Glomerular endothelial cell (primary cell): ENCODE measurements at regions not wholly inside any gene's neighbourhood (a gene's known extent, or its start where the extent isn't known, plus 50 kb on each side); places are given as distances from the start of the nearest gene placed in this dataset.

Experiments used
- DNase-seq: peaks from one replicate; pipeline ENCODE4 v3.0.0-alpha.2; 2011; ENCODE audit warnings: low read depth, low spot score; ENCODE audit errors: extremely low read depth

DNA sequence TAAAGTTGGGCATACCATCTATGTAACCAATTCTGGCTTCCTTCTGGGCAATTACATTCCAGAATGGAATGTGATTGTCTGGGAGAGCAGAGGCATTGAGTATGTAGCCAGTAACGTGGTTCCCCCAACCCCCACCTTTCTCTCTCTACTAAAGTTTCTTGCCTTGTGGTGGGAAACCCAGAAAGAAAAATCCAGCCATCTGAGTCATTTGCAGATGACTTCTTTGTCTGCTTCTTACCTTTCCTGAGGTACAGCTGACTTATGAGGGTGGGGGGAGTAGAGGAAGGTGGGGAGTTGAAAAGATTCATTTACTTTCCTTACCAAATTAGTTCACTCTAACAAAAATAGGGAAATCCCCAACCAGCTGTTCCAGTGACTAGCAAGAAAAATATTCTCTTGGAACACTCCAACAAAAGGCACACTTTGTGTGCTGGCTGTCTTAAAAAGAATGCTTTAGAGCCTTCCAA is 112.1 kb upstream of the FRMD6 start:
- peak; percentile 74 for DNase-seq

DNA sequence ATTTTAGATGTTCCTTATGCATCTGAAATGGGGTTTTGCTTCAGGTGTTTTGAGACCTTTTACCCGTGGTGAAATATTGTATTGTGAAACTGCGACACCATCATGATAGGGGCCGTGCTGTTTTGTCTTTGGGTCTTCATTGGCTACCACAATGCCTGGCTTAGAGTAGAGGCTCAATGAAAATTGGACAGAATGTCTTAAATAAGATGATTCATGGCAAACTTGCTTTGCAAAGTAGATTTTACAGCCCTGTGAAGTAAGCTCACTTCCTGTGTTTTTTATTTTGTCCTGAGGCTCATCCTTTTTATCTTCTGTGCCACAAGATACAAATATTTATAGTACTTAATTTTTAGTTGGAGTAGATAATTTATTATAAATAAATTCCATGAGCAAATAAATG is 111.3 kb upstream of the FRMD6 start:
- no peak for DNase-seq

DNA sequence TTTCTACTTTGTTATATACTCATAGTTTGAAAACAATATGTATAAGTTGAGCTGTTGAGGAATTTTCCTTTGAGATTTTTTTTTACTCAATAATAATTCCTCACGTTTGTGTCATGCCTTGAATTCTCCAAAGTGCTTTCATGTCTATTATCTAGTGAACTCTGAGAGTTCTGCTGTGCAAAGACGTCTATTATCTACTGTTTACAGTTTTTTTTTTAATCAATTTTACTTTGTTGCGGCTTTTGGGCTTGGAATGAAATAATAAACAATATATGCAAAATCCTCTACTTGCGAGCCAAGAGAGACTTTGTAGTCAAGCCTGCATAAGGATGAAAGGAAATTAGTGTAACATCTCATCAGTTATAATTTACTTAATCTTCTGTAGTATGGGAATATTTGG is 107.2 kb upstream of the FRMD6 start:
- DNase-seq = no peak

DNA sequence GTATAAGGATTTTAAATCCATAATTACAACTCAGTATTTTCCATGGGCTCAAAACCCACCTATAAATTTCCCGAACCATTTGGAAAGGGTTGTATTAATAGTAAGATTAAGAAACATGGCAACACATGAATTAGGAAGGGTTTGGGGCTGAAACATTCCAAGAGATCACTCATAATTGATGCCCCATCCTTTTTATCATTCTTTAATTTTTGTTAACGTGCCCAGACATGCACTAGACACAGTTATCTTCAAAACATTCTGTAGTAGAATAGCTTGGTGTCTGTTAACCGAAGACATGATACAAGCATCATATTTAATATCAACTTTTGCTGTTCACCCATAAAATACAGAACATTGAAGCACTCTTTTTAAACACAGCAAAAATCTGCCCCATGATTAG is 106.8 kb upstream of the FRMD6 start:
- DNase-seq = no peak

DNA sequence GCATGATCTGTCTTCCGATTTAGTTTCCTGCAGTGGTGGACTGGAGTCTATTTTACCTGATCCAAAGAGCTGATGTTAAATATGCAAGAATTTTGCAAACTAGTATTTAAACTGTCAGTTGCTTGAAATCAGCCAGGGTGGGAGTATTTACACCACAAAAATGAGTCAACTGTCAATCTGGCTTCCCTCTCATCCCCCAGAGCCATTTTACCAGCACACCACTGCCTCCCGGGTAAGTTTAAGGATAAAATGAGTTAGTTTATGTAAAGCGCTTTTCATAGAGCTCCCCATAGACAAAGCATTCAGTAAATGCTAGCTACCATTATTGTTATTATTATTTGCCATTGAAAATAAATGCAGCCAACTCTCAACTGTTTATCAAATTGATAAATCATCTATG is 106.3 kb upstream of the FRMD6 start:
- DNase-seq = no peak

DNA sequence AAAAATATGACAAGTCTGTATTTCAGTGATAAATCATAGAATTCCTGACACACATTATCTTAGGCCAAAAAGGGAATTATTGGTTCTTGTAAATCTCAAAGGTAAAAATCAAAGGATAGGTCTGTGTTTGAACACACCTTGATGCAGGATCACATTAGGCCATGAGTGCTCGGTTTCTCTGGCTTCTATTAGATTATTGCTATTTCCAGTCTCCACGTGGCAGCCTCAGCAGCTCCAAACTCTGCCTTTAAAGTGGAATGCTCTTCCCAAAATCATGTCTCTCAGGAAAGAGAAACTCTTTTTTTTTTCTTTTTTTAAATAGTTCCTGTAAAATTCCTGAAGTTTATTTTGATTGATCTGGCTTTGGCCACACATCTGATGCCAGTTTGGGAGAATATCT is 105.6 kb upstream of the FRMD6 start:
- DNase-seq = no peak

DNA sequence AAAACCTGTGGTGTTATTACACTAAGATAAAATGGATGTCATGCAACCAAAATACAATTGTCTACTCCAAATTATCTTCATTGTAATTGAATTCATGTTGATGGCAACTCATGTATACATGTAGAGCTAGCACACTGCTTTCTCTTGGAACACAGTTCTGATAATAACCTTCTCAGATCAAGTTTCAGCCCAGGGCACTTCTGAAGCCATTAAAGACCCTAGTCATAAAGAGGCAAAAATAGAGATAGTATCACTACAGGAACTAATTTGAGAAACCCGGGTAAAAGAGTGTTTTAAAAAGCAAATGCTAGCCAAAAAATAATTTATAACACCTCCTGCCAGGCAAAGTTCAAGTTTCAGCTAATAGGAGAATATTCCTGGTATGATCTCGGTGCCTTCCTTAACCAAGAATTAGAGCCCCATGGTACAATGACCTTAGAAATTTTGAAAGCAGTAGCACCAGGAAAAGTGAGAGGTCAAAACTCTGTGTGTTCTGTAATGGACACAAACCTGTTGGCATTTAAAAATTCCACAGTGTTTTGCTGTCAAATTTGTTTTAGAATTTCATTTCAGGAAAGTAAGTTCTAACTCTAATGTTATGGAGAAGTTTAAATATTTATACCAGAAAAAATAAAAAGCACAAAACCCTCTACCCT is 105.0 kb upstream of the FRMD6 start:
- DNase-seq = no peak

DNA sequence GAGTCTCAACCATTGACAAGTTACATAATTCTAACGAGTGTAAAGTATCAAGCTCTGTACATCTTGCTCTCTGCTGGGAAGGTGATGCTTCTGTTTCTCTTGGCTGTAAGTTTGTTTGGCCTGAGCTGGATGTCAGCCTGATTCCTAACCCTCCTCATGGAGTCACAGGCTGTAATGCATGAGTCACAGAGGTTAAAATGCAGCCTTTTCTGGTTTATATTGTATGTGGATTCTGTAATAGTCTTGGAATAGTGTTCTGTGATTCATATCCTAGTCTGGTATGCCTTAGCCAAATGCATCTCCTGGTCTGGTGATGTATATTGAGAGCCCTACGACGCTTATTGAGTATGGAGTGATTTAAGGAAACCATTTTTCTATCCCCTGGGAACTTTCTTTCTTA is 104.5 kb upstream of the FRMD6 start:
- peak; percentile 99 for DNase-seq

DNA sequence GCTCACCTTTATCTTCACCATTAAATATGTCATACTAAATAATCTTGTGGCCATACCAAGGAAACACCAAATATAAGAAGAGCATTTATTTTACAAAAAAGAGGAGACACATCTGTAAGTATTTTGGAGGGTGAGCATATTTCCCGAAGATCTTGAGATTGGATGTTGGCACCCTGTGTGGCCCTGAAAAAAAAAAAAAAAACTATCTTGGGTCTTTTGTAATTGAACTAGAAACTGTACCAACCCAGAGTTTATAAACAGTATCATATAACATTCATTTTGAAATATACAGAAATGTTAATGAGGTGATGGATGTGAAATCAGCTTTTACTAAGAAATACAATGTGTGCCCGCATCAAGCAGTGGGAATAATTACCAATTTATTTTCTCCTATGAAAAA is 104.0 kb upstream of the FRMD6 start:
- no peak for DNase-seq

DNA sequence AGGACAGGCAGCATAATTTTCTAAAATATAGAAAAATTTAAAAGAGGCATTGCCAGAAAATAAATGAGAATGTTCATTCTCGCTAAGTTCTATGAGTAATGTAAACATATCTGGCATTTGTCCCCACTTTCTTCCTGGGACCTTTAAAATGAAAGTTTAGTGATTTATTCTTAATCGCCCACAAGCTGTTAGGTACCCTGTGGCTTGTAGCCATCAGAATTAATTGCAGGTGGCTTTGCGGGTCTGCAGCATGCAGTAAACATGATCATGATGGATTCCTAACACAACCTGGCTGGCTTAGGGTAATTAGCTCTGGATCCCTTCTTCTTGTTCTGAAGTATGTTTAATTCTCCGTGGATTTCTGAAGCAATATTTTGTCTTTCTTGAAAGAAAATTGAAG is 103.5 kb upstream of the FRMD6 start:
- DNase-seq = no peak

DNA sequence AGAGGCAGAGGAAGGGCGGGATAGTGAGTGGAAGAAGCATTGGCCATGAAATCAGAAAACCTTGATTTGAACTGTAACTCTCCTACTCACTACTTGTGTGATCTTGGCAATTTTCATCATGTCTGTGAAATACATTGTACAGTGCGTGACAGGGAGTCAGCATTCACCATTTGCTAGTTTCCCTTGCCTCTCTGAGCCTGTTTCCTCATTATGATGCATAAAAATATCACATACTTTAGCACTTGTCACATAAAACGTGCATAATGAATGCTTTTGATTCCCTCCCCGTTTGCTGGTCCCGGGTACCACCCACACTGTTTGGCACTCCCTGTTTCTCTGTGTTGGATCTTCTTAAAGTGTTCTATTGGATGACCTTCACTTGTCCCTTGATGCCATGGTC is 101.1 kb upstream of the FRMD6 start:
- DNase-seq = no peak

DNA sequence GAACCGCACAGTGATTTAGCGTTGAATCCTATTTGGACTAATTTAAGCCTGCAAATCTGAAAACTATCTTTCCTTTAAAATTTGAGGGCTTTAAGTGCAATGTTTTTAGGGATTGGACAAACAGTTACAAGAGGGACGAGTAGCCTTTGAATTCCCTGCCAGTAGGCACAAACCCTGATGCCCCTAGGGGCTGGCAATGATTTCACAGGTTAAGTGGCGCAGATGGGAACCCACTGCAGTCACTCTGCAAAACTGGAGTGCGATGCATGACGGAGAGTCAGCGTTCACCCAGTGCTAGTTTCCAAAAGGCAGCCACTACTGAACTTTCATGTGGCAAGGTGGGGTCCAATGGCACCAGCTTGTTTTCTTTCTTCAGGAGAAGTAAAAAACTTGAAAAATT is 99.4 kb upstream of the FRMD6 start:
- no peak for DNase-seq

DNA sequence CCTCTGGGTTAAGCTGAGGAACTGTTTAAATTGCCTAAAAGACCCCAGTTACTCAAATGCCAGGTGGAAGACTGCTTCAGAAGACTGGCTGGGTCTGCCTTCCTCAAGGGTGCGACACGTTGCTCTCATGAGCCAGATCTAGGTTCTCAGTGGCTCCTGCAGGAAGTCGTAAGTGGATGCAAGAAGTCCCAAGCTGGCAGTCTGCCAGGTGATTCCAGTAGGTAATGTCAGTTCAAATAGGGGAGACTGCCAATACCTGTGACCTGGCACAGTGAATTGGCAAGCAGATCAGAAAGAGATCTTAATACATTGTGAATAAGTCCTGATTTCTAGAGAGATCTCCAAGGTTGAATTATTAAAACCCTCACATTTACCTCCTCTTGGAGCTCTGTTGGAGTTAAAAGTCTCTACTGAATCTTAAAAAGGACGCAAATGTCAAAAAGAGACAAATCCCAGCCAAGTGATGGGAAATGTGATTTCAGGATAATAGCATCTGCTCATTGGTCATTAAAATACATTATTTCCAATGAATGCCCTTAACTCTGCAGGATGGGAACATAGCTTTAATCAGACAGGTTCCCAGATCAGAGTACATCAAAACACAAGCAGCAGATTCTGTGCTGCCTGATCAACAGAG is 98.8 kb upstream of the FRMD6 start:
- DNase-seq = no peak

DNA sequence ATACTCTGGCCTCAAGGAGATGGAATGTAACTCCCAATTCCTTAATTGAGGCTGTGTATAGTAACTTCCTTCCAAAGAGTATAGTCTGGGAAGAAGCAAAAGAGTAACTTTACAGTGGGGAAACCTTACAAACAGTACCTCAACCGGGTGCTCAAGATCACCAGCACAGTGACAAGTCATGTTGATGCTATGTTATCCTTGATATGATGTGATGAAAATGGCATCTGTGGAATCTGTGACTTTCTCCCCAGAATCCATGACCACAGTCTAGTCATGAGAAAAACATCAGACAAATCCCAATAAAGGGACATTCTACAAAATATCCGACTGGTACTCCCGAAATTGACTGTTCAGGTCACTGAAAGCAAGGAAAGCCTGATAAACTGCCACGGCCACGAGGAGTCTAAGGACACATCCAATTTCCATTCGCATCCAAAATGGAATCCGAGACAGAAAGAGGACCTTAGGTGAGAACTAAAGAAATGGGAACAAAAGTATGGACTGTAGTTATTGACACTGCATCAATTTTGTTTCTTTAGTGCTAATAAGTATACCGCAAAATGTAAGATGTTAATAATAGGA is 97.3 kb upstream of the FRMD6 start:
- DNase-seq = no peak

DNA sequence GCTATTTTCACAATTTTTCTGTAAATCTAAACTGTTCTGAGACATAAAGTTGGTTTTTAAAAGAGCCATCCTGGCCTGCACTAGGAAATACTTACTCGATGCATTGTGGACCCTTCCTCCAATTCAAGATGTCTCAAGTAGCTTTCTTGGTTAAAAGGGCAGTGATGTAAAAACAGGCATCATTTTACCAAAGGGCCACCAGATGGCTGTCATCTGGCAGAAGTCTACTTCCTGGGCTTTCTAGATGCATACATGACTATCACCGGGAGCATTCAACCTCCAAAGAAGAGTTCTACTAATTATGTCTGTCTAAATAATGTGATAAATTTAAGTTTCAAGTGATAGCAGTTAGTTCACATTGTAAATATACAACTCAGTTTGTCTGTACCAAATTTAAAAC is 96.8 kb upstream of the FRMD6 start:
- no peak for DNase-seq

DNA sequence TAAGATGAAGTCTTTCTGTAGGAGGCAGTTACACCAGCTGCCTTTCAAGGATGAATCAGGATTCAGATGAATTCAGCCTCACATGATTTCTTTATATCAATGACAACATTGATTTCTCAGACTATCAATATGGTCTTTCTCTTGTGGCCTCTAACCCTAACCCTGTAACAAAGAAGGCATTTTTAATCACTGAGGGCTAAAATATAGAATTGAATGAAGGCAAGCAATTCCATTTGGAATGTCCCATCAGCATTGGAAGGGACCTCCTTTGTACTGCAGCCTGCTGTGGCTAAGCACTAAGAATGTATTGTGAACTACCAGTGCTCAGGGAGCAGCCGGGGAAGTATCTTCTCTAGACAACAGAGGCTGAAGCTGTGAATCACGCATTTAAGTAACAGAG is 90.6 kb upstream of the FRMD6 start:
- no peak for DNase-seq

DNA sequence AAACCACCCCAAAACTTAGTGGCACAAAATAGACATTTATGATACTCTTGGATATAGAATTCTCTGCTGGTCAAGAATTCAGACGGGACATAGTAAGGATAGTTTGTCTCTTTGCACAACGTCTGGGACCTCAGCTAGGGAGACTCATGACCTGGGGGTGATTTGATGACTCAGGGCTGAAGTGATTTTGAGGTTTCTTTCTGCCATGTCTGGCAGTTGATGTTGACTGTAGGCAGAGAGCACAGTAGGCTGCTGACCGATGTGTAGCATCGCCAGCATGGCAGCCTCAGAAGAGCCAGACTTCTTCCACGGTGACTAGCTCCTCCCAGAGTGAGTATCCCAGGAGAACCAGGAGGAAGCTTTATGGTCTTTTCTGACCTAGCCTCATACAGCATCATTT is 88.9 kb upstream of the FRMD6 start:
- no peak for DNase-seq

DNA sequence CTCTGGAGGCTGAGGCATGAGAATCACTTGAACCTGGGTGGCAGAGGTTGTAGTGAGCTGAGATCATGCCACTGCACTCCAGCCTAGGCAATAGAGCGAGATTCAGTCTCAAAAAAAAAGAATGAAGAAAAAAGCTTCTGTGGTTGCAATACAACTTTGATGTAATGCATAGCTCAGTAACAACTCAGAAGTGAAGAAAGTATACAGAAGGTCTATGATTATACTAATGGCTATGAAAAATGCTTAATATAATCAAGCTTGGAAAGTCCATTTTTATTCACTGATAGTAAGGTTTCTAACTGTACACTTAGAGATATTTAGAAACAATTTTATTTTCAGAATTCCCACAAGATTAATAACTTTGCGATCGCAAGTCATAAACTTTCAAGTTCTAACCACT is 88.2 kb upstream of the FRMD6 start:
- no peak for DNase-seq

DNA sequence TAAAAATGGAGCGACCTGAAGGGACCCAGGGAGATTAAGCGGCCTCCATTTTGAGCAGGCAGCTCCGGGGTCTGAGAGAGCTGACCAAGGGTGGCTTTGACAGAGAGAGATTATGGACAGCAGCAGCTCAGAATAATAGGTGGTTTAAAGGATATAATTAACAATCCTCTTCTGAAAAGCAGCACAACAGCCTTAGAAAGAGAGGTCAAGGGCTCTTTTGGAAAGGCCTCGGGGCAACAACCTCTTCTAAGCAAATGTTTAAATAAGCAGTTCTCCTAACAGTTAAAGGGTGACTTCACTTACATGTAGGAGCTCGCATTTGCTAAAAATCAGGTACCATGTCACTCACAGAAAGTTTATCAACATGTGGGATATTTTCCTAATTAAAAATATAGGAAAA is 87.2 kb upstream of the FRMD6 start:
- no peak for DNase-seq

DNA sequence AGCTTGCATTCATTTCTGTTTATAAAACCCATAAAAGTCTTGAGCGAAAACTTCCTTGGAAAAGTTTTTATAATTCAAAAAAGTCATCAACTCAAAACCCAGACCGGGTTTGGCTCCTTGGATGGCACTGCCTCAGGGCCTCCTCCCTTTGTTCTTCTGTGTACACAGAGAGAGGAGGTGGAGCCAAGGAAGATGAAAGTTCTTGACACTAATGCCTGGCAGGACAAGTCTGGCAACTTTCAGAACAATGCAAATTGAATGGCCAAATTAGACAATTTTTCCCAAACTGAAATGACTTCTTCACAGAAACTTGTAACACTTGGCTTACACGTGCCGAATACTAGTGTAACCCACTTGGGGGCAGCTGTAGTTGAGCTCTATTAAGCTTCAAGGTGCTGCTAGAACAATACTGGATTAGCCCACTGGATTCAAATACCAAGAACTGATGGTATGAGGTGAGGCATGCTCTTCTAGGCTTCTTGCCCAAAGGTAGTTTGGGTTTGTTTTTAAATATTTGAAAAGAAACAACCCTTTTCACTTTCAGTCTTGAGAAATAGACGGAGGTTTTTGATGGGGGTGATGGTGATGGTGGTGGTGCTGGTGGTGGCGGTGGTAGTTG is 86.6 kb upstream of the FRMD6 start:
- DNase-seq = no peak

DNA sequence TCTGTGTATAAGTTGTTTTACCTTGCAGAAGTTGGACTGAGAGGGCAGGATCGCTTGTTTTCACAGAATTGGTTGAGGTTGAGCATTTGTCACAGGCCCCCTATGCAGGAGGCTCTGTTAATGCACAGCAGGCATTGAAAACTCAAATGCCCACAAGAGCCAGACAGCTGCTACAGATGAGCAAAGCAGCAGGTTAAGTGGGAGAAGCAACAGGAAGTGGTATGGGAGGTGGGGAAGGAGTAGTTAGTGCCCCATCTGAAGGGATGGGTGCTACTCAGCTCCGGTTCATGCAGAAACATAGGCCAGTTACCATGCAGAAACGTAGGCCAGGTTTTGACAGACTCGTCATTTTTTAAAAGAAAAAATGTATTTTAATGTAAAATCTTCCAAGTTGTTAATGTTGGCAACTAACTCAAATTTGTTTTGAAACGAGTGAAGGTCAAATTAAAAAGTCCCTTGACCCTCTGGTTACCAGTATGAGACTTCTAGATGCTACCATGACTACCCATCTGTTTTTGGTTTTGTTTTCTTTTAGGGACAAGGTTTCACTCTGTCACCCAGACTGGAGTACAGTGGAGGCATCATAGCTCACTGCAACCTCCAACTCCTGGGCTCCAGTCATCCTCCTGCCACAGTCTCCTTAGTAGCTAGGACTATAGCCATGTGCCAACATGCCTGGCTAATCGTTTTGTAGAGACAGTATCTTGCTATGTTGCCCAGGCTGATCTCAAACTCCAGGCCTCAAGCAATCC is 84.7 kb upstream of the FRMD6 start:
- no peak for DNase-seq
